ENCODE measurements at regions not wholly inside any gene's neighbourhood (a gene's known extent, or its start where the extent isn't known, plus 50 kb on each side); places are given as distances from the start of the nearest gene placed in this dataset.

GRCh38 chr15:93474728-93475127 lies 385.7 kb upstream of the RGMA start:
- no peak for TF ChIP-seq CTCF (conservative IDR thresholded peaks at IDR 0.05; ENCODE audit: low read length)
- no peak for TF ChIP-seq EZH2phosphoT487 (IDR thresholded peaks at IDR 0.05; ENCODE audit: borderline replicate concordance)

Measured in Loucy (cell line).